Right ventricle myocardium inferior (tissue), 1 donor: ENCODE measurements at regions not wholly inside any gene's neighbourhood (a gene's known extent, or its start where the extent isn't known, plus 50 kb on each side); places are given as distances from the start of the nearest gene placed in this dataset.

ENCODE experiments used
- ATAC-seq: fragments of 200-7000 bp; cut with Tn5 transposase; one replicate; pipeline ENCODE4 v1.9.1; 2020; ENCODE audit warnings: mild to moderate bottlenecking, moderate library complexity
- DNase-seq: peaks from one replicate; pipeline ENCODE4 v3.0.0; 2021; ENCODE audit errors: missing footprints
- intact Hi-C: fragments of 100-400 bp; cut with DNase I; formaldehyde crosslinking; loops from one replicate; pipeline ENCODE4 v1.11.0; 2022
- donor health status: DM: no; HTN: yes; CAD: no; lungs with severe emphysema.

- DNase-seq: no peak
- intact Hi-C loops: no loop called here
- ATAC-seq: no peak
These were observed 82.3 kb downstream of the TNFAIP2 start for GRCh38 chr14:103205541-103205906.

DNA sequence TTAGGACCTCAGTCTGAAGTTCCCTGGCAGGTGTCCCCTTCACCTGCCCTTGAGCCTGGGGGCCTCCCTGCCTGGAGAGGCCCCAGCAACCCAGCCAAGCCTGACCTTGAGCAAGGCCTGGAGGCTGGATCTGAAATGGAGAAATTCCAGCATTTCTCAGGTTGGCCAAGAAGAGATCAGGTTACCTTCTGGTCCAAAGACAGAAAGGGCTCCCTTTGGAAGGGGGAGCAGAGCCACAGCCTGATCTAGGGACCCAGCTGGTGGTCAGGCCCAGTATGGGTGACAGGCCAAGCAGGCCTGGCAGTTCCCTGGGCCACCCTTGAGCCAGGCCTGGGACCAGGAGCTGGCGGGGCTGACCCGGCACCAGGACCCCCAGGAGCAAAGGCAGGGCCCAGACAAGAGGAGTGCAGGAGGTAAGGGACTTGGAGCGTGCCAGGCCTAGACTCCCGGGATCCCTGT, 82.8 kb downstream of the TNFAIP2 start:
- intact Hi-C loops: no loop called here
- no peak for ATAC-seq
- no peak for DNase-seq

GRCh38 chr14:103206836-103207387, 83.7 kb downstream of the TNFAIP2 start:
- intact Hi-C loops: no loop called here
- peak; percentile 91 for DNase-seq
- ATAC-seq: peak; percentile 92

GRCh38 chr14:103207388-103208072, 84.3 kb downstream of the TNFAIP2 start:
- peak; percentile 54 for ATAC-seq
- intact Hi-C loops: no loop called here
- peak; percentile 70 for DNase-seq

- intact Hi-C loops: no loop called here
- DNase-seq (no peak), ATAC-seq (no peak)
These were observed 85.8 kb downstream of the TNFAIP2 start for GRCh38 chr14:103209054-103209453.

DNA sequence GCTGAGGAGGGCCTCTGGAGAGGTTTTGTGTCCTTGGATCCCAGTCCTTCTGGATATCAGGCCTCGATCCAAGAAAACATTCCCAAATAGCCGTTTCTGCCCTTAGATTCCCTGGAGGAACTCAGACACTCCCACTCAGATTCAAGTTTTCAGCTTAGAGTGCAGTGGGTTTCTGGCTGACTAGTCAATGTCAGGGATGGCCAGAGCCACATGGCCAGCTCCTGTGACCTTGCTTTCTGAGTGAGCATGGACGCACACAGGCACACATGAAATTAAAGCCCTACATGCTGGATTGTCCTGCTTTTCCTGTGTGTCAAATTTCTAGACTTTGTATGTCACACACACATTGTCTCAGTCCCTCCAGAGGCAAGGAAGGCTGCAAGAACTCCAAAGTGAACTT, 86.2 kb downstream of the TNFAIP2 start:
- intact Hi-C loops: no loop called here
- DNase-seq (no peak), ATAC-seq (no peak)

DNA sequence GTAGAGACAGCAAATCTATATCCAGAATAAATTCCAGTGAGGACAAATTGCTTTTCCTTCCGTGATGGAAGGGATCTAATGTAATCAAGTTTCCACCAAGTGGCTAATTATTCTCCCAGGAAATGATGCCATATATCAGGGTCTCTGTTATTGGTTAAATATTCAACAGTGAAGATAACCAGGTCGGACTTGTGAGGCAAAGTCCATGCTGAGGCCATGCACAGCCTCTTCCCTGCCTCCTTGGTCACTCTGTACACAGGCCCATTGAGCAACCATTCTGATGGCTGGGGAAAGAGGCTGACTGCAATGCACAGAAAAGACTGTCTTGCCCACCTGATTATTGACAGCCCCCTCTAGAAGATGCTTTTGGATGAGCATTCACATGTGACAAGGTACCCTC, 90.1 kb downstream of the TNFAIP2 start:
- intact Hi-C loops: no loop called here
- ATAC-seq (no peak), DNase-seq (no peak)

DNA sequence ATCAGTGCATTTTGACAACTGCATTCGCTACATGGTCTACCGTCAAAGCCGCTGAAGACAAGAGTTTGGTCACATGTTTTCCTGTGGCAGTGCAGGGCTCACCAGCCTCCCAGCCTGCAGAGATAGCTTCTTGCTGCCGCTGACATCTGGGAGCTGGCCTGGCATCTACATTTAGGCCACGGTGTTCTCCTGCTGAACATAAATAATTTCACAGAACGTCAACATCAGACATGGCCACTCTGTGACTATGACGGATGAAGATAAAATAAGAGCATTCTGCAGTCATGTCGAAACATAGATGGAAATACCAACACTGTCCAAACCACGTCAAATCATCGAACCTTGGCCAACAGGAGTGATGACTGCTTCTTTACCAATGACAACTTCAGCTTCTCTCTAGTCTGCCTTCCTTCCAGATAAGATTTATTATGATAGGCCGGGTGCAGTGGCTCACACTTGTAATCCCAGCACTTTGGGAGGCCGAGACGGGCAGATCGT, 91.2 kb downstream of the TNFAIP2 start:
- DNase-seq (no peak), ATAC-seq (no peak)
- intact Hi-C loops: no loop called here

DNA sequence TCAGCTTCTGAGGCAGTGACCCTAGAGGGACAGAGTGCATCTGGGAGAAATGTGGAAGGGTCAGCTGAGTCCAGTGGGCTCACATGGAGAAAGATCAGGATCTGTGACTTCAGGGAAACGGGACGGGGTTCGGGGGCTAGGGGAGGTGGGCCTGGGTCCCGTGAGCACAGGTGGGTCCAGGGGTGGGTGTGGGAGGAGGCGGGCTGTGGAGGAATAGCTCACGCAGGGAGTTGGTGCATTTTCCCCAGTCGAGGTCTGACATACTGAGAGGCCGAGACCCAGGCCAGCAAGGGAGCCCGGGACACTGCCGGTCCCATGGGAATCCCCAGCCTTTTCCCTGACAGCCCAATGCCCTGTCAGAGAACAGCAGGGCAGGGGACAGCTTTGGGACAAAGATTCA, 93.1 kb downstream of the TNFAIP2 start:
- intact Hi-C loops: no loop called here
- ATAC-seq (no peak), DNase-seq (no peak)

DNA sequence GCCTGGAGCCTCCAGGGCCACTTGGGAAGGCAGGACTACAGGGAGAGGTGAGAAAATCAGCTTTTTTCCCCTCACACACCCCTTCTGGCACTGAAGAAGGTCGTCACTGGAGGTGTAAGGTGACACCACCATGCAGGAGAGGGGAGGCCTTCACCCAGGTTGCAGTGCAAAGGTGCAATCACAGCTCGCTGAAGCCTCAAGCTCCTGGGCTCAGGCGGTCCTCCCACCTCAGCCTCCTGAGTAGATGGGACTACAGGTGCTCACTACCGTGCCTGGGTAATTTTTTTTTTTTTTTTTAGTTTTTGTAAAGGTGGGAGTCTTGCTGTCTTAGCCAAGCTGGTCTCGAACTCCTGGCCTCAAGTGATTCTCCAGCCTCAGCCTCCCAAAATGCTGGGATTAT, 93.6 kb downstream of the TNFAIP2 start:
- DNase-seq (no peak), ATAC-seq (no peak)
- intact Hi-C loops: no loop called here

- no peak for ATAC-seq
- DNase-seq: no peak
- intact Hi-C loops: no loop called here
These were observed 94.3 kb downstream of the TNFAIP2 start for GRCh38 chr14:103217538-103217937.

DNA sequence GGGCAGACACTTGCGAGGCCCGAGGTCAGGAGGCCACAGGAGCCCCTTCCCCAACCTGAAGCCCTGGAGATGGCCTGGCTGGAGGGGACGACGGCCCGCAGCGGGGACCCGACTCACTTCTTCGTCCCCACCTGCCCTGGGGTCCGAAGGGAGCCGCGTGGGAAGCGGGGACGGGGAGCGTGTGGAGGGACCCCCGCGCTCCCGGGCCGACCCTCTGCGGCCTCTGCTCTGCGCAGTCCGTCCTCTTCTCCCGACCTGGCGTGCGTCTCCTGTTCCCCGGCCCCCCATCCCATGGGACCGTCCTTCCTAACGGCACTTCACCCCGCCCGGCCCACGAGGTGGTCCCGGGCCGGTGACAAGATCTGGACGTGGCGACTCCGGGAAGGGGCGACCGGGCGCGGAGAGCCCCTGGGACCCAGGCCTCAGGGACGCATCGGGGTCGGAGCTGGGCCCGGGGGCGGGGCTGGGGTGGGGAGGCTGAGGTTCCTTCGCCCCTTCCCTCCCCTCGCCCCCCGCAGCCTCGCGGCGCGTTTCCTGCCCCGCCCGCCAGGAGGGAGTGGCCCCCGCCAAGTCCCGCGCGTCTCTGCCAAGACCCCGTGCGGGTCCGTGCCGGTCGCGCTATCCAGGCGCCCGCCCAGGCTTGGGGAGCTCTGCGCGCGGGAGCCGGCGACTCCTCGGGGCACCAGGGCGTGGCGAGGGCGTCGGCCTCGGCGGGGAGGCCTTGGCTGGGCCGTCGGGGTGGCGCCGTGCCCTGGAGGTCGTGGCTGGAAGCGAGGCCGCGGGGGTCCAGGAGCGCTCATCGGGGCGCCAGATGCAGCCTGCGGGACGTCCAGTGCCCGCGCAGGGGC, 97.1 kb downstream of the TNFAIP2 start:
- intact Hi-C loops: no loop called here
- ATAC-seq (no peak), DNase-seq (no peak)

GRCh38 chr14:103220982-103221641, 97.9 kb downstream of the TNFAIP2 start:
- no peak for DNase-seq
- intact Hi-C loops: no loop called here
- ATAC-seq: peak; percentile 20

GRCh38 chr14:103221781-103222358, 98.6 kb downstream of the TNFAIP2 start:
- ATAC-seq: no peak
- DNase-seq: no peak
- intact Hi-C loops: no loop called here

DNA sequence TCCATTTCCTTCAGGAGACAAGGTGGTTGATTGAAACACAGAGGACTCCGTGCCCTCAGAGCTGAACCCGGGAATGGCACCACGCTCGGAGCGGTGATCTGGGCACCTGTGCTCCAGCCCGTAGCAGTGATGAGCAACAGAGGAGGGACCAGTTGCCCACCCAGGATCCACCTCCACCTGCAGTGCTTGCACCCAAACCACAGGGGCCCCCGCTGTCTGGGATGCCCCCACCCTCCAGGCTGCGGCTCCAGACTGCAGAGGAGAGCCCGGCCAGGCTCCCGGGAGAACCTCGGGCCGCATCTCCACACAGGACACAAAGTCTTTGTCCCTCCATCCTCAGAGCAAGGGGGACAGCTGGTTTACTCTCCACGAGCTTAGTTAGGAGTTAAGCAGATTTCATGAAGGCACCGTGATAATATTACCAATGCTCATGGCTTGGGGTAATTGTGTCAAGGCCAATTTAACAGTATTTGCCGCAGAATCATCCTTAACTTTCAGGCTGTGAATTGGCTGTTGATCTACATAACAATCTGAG, 100.6 kb downstream of the TNFAIP2 start:
- ATAC-seq: no peak

GRCh38 chr14:103225062-103225461, 101.8 kb downstream of the TNFAIP2 start:
- no peak for DNase-seq
- no peak for ATAC-seq
- intact Hi-C loops: no loop called here

More for the DNA sequence above, 100.6 kb downstream of the TNFAIP2 start:
- DNase-seq: no peak
- intact Hi-C loops: no loop called here

GRCh38 chr14:103225476-103225875, 102.2 kb downstream of the TNFAIP2 start:
- DNase-seq (no peak), ATAC-seq (no peak)
- intact Hi-C loops: no loop called here

GRCh38 chr14:103227094-103227768, 104.0 kb downstream of the TNFAIP2 start:
- ATAC-seq (no peak), DNase-seq (no peak)
- intact Hi-C loops: no loop called here
